ENCODE measurements at regions not wholly inside any gene's neighbourhood (a gene's known extent, or its start where the extent isn't known, plus 50 kb on each side); places are given as distances from the start of the nearest gene placed in this dataset.

GRCh38 chr4:152159773-152160172, 376.1 kb downstream of the FBXW7 start:
- TF ChIP-seq, protein P1, sequence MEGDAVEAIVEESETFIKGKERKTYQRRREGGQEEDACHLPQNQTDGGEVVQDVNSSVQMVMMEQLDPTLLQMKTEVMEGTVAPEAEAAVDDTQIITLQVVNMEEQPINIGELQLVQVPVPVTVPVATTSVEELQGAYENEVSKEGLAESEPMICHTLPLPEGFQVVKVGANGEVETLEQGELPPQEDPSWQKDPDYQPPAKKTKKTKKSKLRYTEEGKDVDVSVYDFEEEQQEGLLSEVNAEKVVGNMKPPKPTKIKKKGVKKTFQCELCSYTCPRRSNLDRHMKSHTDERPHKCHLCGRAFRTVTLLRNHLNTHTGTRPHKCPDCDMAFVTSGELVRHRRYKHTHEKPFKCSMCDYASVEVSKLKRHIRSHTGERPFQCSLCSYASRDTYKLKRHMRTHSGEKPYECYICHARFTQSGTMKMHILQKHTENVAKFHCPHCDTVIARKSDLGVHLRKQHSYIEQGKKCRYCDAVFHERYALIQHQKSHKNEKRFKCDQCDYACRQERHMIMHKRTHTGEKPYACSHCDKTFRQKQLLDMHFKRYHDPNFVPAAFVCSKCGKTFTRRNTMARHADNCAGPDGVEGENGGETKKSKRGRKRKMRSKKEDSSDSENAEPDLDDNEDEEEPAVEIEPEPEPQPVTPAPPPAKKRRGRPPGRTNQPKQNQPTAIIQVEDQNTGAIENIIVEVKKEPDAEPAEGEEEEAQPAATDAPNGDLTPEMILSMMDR (conservative IDR thresholded peaks at IDR 0.05 in 1 of 2, IDR thresholded peaks at IDR 0.05 in 1 of 2; ENCODE audit: extremely low read depth in 1 of 2, insufficient read depth in 1 of 2, low read depth in 1 of 2, low read length in 2 of 2) = no peak
- TF ChIP-seq EZH2 (IDR thresholded peaks at IDR 0.05; ENCODE audit: borderline replicate concordance, low read length) = no peak
